Kidney (tissue), 13 donors: ENCODE measurements at regions not wholly inside any gene's neighbourhood (a gene's known extent, or its start where the extent isn't known, plus 50 kb on each side); places are given as distances from the start of the nearest gene placed in this dataset.

Source experiments
- DNase-seq, 5 donors: peaks; one replicate each; pipeline ENCODE4 v3.0.0-alpha.2; 2013 to 2020
- FAIRE-seq: peaks from 2 replicates; lab custom pipeline; 2012; peaks lifted over from hg19 to GRCh38; lab: Jason Lieb, UNC
- H3K27ac ChIP-seq, 2 donors: one replicate each; pipeline ENCODE4 v1.7.0; 2013; ENCODE audit warnings: low read depth in 2 of 2, low read length in 2 of 2, inconsistent platforms in 1 of 2
- H3K27me3 ChIP-seq: one replicate; pipeline ENCODE4 v1.7.1; 2013; ENCODE audit warnings: low read length, inconsistent platforms; ENCODE audit not compliant: control insufficient read depth, insufficient read depth
- H3K36me3 ChIP-seq, 3 donors: one replicate each; pipeline versions ENCODE4 v1.7.0 to v1.7.1; 2013; ENCODE audit warnings: low read length in 3 of 3, control low read depth in 1 of 3, inconsistent platforms in 1 of 3; ENCODE audit not compliant: insufficient read depth in 3 of 3, control insufficient read depth in 2 of 3
- H3K4me1 ChIP-seq, 3 donors: one replicate each; pipeline versions ENCODE4 v1.7.0 to v1.7.1; 2013; ENCODE audit warnings: low read length in 3 of 3, inconsistent platforms in 1 of 3, low read depth in 1 of 3; ENCODE audit not compliant: control insufficient read depth in 2 of 3, insufficient read depth in 2 of 3
- H3K4me3 ChIP-seq, 3 donors: one replicate each; pipeline versions ENCODE4 v1.7.0 to v1.8.1; 2013; ENCODE audit warnings: low read length in 3 of 3, control low read depth in 1 of 3, inconsistent platforms in 1 of 3
- H3K9ac ChIP-seq, 3 donors: one replicate each; pipeline versions ENCODE4 v1.7.0 to v1.7.1; 2013; ENCODE audit warnings: low read length in 3 of 3, control low read depth in 1 of 3, inconsistent platforms in 1 of 3
- H3K9me3 ChIP-seq, 3 donors: one replicate each; pipeline versions ENCODE4 v1.7.0 to v1.7.1; 2013; ENCODE audit warnings: low read length in 3 of 3, control low read depth in 1 of 3, inconsistent platforms in 1 of 3; ENCODE audit not compliant: control insufficient read depth in 2 of 3, insufficient read depth in 1 of 3
- CTCF ChIP-seq: IDR thresholded peaks from 3 replicates; pipeline ENCODE4 v1.5.1; 2012; ENCODE audit warnings: mild to moderate bottlenecking, moderate library complexity, borderline replicate concordance; ENCODE audit not compliant: insufficient read depth; ENCODE audit errors: extremely low read depth
- intact Hi-C: fragments of 100-400 bp; cut with DNase I; formaldehyde crosslinking; loops from one replicate; pipeline ENCODE4 v1.11.1; 2022
- donor health status: control.
- donor health status: control.
- donor health status: control.
- donor health status: control.
- donor health status: control.
- donor health status: DM: yes; HTN: yes; CAD: no.
- donor health status: Normal renal cell carcinoma (clear cell type).

DNA sequence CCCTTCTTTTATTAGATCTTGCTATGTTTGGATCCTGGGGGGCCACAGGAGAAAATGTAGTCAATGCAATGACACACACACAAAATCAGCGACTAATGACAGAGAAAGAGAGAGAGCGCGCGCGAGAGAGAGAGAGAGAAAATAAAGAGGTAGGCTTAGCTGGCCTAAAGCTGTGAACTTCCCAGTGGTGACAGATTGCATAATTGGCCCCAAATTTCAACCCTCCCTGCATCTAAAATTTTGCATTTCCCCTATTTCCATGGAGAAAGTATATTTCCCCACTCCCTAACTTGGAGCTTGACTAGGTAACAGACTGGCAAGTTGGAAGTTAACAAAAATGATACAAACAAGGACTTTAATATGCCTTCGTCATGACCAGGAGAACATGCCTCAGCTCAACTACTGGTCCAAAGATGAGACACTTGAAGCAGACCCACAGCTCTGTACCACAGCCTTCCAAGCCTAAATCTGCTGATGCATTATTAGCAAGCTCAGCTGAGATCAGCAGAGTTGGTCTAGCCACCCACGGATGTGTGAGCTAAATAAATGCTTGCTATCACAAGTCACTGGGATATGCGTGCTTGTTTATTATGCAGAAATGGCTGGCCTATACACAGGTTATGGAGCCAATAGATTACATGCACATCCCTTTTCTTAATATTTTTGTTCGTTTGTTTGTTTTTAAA, 118.1 kb upstream of the PRDM1 start:
- Histone ChIP-seq H3K4me1 (no peaks in the 10 kb centered on the region), H3K36me3 (no peaks in the 10 kb centered on the region), H3K9me3 (peaks cover 0 to 14% (median 0%) of the 10 kb centered on the region in 3 donors), H3K27ac (no peak overlapping the region), H3K4me3 (no peak overlapping the region), H3K9ac (no peak overlapping the region), H3K27me3 (no peaks in the 10 kb centered on the region)
- intact Hi-C loops, result no loop called here
- FAIRE-seq (no peak), DNase-seq (no peak)
- no peak for TF ChIP-seq CTCF

DNA sequence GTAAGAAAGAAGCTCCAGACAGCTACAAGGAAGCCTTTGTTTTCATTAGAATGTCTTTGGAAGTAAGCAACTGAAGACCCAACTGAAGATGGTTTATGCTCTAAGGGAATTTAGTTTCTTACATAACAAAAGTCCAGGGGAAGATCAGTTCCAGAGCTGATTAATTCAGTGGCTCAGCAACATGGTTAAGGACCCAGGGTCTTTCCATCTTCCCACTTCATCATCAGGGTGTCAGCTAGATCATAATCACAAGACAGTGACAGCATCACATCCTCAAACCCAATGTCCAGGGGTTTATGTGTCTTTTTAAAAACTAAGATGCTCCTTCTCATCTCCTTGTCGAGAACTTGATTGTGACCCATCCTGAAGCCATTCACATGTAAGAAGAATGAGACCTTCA, 119.7 kb upstream of the PRDM1 start:
- no peak overlapping the region for H3K4me3 ChIP-seq
- FAIRE-seq (no peak), DNase-seq (no peak)
- H3K9me3 ChIP-seq, result peaks cover 0 to under 1% (median 0%) of the 10 kb centered on the region in 3 donors
- H3K4me1 ChIP-seq, result no peaks in the 10 kb centered on the region
- no peak for TF ChIP-seq CTCF
- H3K36me3 ChIP-seq, result no peaks in the 10 kb centered on the region
- intact Hi-C loops, result no loop called here
- H3K9ac ChIP-seq, result no peak overlapping the region
- no peaks in the 10 kb centered on the region for H3K27me3 ChIP-seq
- no peak overlapping the region for H3K27ac ChIP-seq

- no peaks in the 10 kb centered on the region for H3K4me1 ChIP-seq
- intact Hi-C loops, result no loop called here
- no peak overlapping the region for H3K27ac ChIP-seq
- FAIRE-seq, result no peak
- H3K27me3 ChIP-seq, result no peaks in the 10 kb centered on the region
- no peak for TF ChIP-seq CTCF
- no peaks in the 10 kb centered on the region for H3K36me3 ChIP-seq
- H3K9me3 ChIP-seq, result no peaks in the 10 kb centered on the region
- H3K4me3 ChIP-seq, result no peak overlapping the region
- DNase-seq, result no peak
- no peak overlapping the region for H3K9ac ChIP-seq
Observed at GRCh38 chr6:105964979-105965760, 121.0 kb upstream of the PRDM1 start.
